Spleen (tissue), 7 donors: ENCODE measurements at regions not wholly inside any gene's neighbourhood (a gene's known extent, or its start where the extent isn't known, plus 50 kb on each side); places are given as distances from the start of the nearest gene placed in this dataset.

ENCODE experiments used
- CTCF ChIP-seq, 11 experiments: fragments of 200-600 bp in 7 of 11; fragments of 450-650 bp in 4 of 11; sonication (generic) in 4 of 11; IDR thresholded peaks in 8 of 11; conservative IDR thresholded peaks in 3 of 11; 1 replicate in 7 of 11; 2 replicates in 4 of 11; pipeline versions ENCODE4 v1.4.0 to v1.8.0; 2016 to 2021; ENCODE audit warnings: antibody characterized with exemption in 11 of 11, inconsistent platforms in 4 of 11, mild to moderate bottlenecking in 1 of 11
- POLR2A ChIP-seq, 3 donors: fragments of 450-650 bp; IDR thresholded peaks; one replicate each; pipeline ENCODE4 v1.5.1; 2017; ENCODE audit warnings: antibody characterized with exemption in 3 of 3, mild to moderate bottlenecking in 1 of 3
- POLR2AphosphoS5 ChIP-seq, 3 donors: sonication (generic); formaldehyde crosslinking; IDR thresholded peaks; one replicate each; pipeline ENCODE4 v1.5.1; 2017; ENCODE audit warnings: antibody characterized with exemption in 3 of 3
- donor health status: DM: no; HTN: no; CAD: no; lungs with moderate emphysema.
- donor health status: DM: no; HTN: no; CAD: no.
- donor health status: DM: no; HTN: no; CAD: no.

GRCh38 chr18:30298769-30299168 is 743.8 kb downstream of the DSC3 start:
- TF ChIP-seq CTCF (IDR thresholded peaks at IDR 0.05 in 8 of 11, conservative IDR thresholded peaks at IDR 0.05 in 3 of 11) = no peak
- no peak for TF ChIP-seq POLR2AphosphoS5 (IDR thresholded peaks at IDR 0.05)
- TF ChIP-seq POLR2A (IDR thresholded peaks at IDR 0.05) = no peak
